Upper lobe of left lung (tissue), 6 donors: ENCODE measurements at regions not wholly inside any gene's neighbourhood (a gene's known extent, or its start where the extent isn't known, plus 50 kb on each side); places are given as distances from the start of the nearest gene placed in this dataset.

Experiments used
- ATAC-seq, 2 donors: fragments of 200-7000 bp; cut with Tn5 transposase; one replicate each; pipeline ENCODE4 v1.9.1; 2022; ENCODE audit warnings: mild to moderate bottlenecking in 2 of 2, moderate library complexity in 2 of 2; ENCODE audit not compliant: low FRiP score in 2 of 2
- DNase-seq, 2 donors: peaks; one replicate each; pipeline ENCODE4 v3.0.0-alpha.2; 2019 to 2020
- H3K27ac ChIP-seq, 4 donors: fragments of 200-600 bp; sonication (generic); one replicate each; pipeline ENCODE4 v1.5.1; 2016 to 2019
- H3K27me3 ChIP-seq, 4 donors: fragments of 200-600 bp; sonication (generic); one replicate each; pipeline ENCODE4 v1.5.1; 2017 to 2019
- H3K36me3 ChIP-seq, 4 donors: fragments of 200-600 bp; sonication (generic); one replicate each; pipeline ENCODE4 v1.5.1; 2016 to 2019
- H3K4me1 ChIP-seq, 4 donors: fragments of 200-600 bp; sonication (generic); one replicate each; pipeline ENCODE4 v1.5.1; 2018 to 2019
- H3K4me3 ChIP-seq, 4 donors: fragments of 200-600 bp; sonication (generic); one replicate each; pipeline ENCODE4 v1.5.1; 2017 to 2019; ENCODE audit warnings: mild to moderate bottlenecking in 2 of 4, moderate library complexity in 1 of 4
- H3K9me3 ChIP-seq, 4 donors: fragments of 200-600 bp; sonication (generic); one replicate each; pipeline ENCODE4 v1.5.1; 2018 to 2019
- EP300 ChIP-seq, 4 donors: sonication (generic); formaldehyde crosslinking; IDR thresholded peaks; one replicate each; pipeline ENCODE4 v1.5.1; 2017; ENCODE audit warnings: antibody characterized with exemption in 4 of 4, control low read depth in 2 of 4
- POLR2A ChIP-seq, 4 donors: fragments of 450-650 bp; IDR thresholded peaks; one replicate each; pipeline ENCODE4 v1.5.1; 2016 to 2017; ENCODE audit warnings: antibody characterized with exemption in 4 of 4, mild to moderate bottlenecking in 2 of 4
- POLR2AphosphoS5 ChIP-seq, 2 donors: sonication (generic); formaldehyde crosslinking; IDR thresholded peaks; one replicate each; pipeline ENCODE4 v1.5.1; 2017; ENCODE audit warnings: antibody characterized with exemption in 2 of 2
- WGBS, 2 donors: methylation state at CpG; one replicate each; pipeline ENCODE4 v1.1.5; 2017 to 2018; 5-methylcytosine and 5-hydroxymethylcytosine counted together
- TF ChIP-seq, protein P1 (sequence below), 6 experiments: fragments of 450-650 bp in 4 of 6; fragments of 200-600 bp in 2 of 6; sonication (generic) in 2 of 6; IDR thresholded peaks; one replicate each; pipeline ENCODE4 v1.5.1; 2016 to 2019; ENCODE audit warnings: antibody characterized with exemption in 6 of 6
- donor health status: DM: no; HTN: no; CAD: no; lungs with moderate emphysema.
- donor health status: DM: no; HTN: yes; CAD: no; lungs with severe emphysema.

DNA sequence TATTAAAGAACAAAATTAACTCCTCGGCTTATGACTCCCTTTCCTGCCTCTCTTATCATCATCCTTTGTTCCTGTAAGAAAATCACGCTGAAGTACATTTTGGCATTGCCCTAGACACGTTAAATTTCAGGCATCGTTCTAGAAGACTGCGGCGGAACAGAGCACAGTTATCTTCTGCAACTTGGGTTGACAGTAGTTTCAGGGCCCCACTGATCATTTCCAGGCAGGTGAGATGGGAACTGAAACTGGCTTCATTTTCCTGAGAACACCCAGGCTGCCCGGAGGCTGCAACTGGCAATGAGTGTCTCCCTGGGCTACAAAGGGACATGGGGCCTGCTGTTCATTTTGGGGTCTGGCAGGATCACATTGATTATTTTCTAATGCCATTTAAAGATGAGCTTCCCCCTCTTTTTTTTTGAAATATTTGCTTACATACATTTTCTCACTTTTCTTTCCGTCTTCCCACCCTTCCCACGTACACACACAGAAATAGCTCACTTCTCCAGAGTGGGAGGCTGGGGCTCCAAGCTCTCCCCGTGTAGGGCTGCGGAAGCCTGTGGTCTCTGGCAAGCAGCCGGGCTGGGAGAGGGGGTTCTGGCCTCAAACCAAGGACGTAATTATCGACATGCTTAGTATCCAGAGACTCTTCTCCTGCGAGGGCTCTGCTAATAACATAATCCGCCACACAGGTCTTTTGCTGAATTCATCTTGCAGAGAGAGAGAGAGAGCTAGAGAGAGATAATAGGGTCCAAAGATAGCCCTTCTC lies 267.4 kb downstream of the ABHD5 start:
- TF ChIP-seq POLR2A (IDR thresholded peaks at IDR 0.05) (no peak), POLR2AphosphoS5 (IDR thresholded peaks at IDR 0.05) (no peak), EP300 (IDR thresholded peaks at IDR 0.05) (no peak)
- TF ChIP-seq, protein P1, sequence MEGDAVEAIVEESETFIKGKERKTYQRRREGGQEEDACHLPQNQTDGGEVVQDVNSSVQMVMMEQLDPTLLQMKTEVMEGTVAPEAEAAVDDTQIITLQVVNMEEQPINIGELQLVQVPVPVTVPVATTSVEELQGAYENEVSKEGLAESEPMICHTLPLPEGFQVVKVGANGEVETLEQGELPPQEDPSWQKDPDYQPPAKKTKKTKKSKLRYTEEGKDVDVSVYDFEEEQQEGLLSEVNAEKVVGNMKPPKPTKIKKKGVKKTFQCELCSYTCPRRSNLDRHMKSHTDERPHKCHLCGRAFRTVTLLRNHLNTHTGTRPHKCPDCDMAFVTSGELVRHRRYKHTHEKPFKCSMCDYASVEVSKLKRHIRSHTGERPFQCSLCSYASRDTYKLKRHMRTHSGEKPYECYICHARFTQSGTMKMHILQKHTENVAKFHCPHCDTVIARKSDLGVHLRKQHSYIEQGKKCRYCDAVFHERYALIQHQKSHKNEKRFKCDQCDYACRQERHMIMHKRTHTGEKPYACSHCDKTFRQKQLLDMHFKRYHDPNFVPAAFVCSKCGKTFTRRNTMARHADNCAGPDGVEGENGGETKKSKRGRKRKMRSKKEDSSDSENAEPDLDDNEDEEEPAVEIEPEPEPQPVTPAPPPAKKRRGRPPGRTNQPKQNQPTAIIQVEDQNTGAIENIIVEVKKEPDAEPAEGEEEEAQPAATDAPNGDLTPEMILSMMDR (IDR thresholded peaks at IDR 0.05), result no peak
- 83 to 84% methylated on average over 16 of the region's 16 CpGs for WGBS, 2 donors
- no peaks in the 10 kb centered on the region for H3K4me1 ChIP-seq
- no peak for DNase-seq
- H3K27ac ChIP-seq, result no peak overlapping the region
- H3K4me3 ChIP-seq, result no peak overlapping the region
- H3K9me3 ChIP-seq, result no peaks in the 10 kb centered on the region
- H3K27me3 ChIP-seq, result no peaks in the 10 kb centered on the region
- no peak for ATAC-seq
- H3K36me3 ChIP-seq, result no peaks in the 10 kb centered on the region

DNA sequence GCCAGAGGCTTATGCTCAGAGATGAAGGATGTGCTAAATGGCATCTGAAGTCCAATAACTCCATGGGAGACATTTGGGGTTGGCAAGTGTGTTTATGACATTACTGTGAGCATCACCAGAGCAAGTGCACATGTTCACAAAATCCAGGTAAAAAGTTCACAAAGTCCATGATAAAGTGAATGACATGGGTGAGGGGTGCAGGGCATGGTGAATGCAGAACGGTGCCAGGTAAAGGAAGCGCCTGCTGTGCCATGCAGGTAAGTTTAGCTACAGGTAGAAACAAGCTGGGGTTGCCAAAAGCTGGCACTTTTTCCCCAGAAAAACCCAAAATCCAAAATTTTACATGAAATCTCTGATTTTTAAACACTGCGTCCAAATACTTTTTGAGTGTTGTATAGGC lies 268.2 kb downstream of the ABHD5 start:
- H3K4me3 ChIP-seq, result no peak overlapping the region
- WGBS, 2 donors, result 82 to 93% methylated on average over 3 of the region's 3 CpGs
- H3K27me3 ChIP-seq, result no peaks in the 10 kb centered on the region
- no peaks in the 10 kb centered on the region for H3K4me1 ChIP-seq
- TF ChIP-seq POLR2AphosphoS5 (IDR thresholded peaks at IDR 0.05) (no peak), POLR2A (IDR thresholded peaks at IDR 0.05) (no peak), EP300 (IDR thresholded peaks at IDR 0.05) (no peak)
- TF ChIP-seq, protein P1 (IDR thresholded peaks at IDR 0.05), result no peak
- H3K9me3 ChIP-seq, result no peaks in the 10 kb centered on the region
- H3K36me3 ChIP-seq, result no peaks in the 10 kb centered on the region
- ATAC-seq (no peak), DNase-seq (no peak)
- no peak overlapping the region for H3K27ac ChIP-seq

DNA sequence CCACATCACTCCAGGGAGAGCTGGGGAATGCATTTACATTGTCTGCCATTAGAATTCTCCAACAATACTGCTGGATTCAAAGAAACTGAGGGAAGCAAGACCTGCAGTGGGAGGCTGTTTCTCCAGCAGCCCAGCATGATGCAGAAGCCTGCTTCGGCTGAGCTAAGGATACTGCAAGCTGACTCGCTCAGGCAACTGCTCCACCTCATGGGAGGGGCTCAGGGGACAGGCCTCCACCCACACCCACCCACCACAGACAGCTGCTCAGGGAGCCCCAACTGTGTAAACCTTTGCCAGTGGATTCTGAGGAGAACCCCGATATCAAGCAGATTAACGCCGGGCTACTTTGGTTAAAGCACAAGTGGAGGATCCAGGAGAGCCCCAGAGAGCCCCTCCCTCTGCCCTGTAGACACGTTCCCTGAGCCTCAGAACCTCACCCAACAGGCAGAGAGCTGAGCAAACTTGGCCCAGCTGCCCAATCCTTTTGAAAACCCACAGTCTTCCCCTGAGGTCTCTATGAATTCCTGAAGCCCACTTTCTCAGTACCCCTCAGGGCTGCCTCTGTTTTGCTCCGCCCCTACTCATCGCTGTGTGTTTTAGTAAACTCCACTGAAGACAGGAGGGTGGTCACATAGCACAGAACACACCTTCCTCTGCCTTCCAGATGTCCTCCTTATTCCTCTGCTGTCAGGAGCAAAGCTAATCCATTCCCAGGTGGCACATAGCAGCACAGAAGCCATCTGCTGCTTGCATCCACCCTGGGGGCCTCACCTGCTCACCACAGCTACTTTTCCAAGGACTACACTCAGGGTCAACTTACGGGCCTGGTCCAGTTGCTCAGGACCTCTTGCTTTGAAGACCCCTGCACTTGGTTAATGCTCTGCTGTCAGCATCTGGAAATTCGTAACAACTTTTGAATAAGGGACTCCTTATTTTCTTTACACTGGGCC lies 269.0 kb downstream of the ABHD5 start:
- ATAC-seq, result peak in 1 of 2 donors; percentile 18
- Histone ChIP-seq H3K4me3 (no peak overlapping the region), H3K27me3 (no peaks in the 10 kb centered on the region), H3K9me3 (no peaks in the 10 kb centered on the region), H3K4me1 (no peaks in the 10 kb centered on the region), H3K36me3 (no peaks in the 10 kb centered on the region), H3K27ac (no peak overlapping the region)
- DNase-seq, result no peak
- TF ChIP-seq POLR2AphosphoS5 (IDR thresholded peaks at IDR 0.05), result no peak
- TF ChIP-seq, protein P1 (IDR thresholded peaks at IDR 0.05), result no peak
- no peak for TF ChIP-seq POLR2A (IDR thresholded peaks at IDR 0.05)
- no peak for TF ChIP-seq EP300 (IDR thresholded peaks at IDR 0.05)
- 73 to 75% methylated on average over 10 of the region's 10 CpGs for WGBS, 2 donors

DNA sequence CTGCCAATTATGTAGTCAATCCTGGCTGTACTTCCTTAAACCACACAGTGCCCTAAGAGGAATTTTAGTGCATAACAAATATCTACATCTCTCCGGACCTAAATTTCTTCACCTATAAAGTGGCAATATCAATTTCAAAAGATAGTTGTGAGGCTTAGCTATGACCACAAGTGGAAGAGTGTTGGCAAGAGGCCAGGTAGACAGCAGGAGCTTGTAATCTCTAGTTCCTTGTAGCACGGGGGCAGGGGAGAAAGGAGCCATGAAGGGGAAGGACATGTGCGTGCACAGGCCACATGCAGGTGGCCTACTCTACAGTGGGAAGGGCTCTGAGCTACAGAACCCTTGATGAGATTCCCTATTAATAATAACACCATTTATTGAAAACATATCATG lies 269.7 kb downstream of the ABHD5 start:
- H3K4me3 ChIP-seq, result no peak overlapping the region
- ATAC-seq (no peak), DNase-seq (no peak)
- H3K27me3 ChIP-seq, result no peaks in the 10 kb centered on the region
- H3K36me3 ChIP-seq, result no peaks in the 10 kb centered on the region
- H3K27ac ChIP-seq, result no peak overlapping the region
- H3K4me1 ChIP-seq, result no peaks in the 10 kb centered on the region
- TF ChIP-seq EP300 (IDR thresholded peaks at IDR 0.05) (no peak), POLR2A (IDR thresholded peaks at IDR 0.05) (no peak), POLR2AphosphoS5 (IDR thresholded peaks at IDR 0.05) (no peak)
- TF ChIP-seq, protein P1 (IDR thresholded peaks at IDR 0.05), result no peak
- 31 to 42% methylated on average over 3 of the region's 3 CpGs for WGBS, 2 donors
- H3K9me3 ChIP-seq, result no peaks in the 10 kb centered on the region
